Stomach (tissue), 4 donors: ENCODE measurements at regions not wholly inside any gene's neighbourhood (a gene's known extent, or its start where the extent isn't known, plus 50 kb on each side); places are given as distances from the start of the nearest gene placed in this dataset.

Source experiments
- POLR2AphosphoS5 ChIP-seq, 3 donors: sonication (generic); formaldehyde crosslinking; IDR thresholded peaks; one replicate each; pipeline ENCODE4 v1.6.1; 2016; ENCODE audit warnings: antibody characterized with exemption in 3 of 3
- TF ChIP-seq, protein P1 (sequence below), 7 experiments: fragments of 450-650 bp in 4 of 7; fragments of 200-600 bp in 3 of 7; sonication (generic) in 3 of 7; IDR thresholded peaks; one replicate each; pipeline ENCODE4 v1.5.1; 2016 to 2019; ENCODE audit warnings: antibody characterized with exemption in 7 of 7, control low read depth in 2 of 7, mild to moderate bottlenecking in 1 of 7

GRCh38 chr13:83201506-83201905 lies 680.8 kb downstream of the SLITRK1 start:
- TF ChIP-seq, protein P1, sequence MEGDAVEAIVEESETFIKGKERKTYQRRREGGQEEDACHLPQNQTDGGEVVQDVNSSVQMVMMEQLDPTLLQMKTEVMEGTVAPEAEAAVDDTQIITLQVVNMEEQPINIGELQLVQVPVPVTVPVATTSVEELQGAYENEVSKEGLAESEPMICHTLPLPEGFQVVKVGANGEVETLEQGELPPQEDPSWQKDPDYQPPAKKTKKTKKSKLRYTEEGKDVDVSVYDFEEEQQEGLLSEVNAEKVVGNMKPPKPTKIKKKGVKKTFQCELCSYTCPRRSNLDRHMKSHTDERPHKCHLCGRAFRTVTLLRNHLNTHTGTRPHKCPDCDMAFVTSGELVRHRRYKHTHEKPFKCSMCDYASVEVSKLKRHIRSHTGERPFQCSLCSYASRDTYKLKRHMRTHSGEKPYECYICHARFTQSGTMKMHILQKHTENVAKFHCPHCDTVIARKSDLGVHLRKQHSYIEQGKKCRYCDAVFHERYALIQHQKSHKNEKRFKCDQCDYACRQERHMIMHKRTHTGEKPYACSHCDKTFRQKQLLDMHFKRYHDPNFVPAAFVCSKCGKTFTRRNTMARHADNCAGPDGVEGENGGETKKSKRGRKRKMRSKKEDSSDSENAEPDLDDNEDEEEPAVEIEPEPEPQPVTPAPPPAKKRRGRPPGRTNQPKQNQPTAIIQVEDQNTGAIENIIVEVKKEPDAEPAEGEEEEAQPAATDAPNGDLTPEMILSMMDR (IDR thresholded peaks at IDR 0.05), result no peak
- no peak for TF ChIP-seq POLR2AphosphoS5 (IDR thresholded peaks at IDR 0.05)
